Kidney (tissue), 13 donors: ENCODE measurements at regions not wholly inside any gene's neighbourhood (a gene's known extent, or its start where the extent isn't known, plus 50 kb on each side); places are given as distances from the start of the nearest gene placed in this dataset.

ENCODE experiments used
- DNase-seq, 5 donors: peaks; one replicate each; pipeline ENCODE4 v3.0.0-alpha.2; 2013 to 2020
- FAIRE-seq: peaks from 2 replicates; lab custom pipeline; 2012; peaks lifted over from hg19 to GRCh38; lab: Jason Lieb, UNC
- H3K27ac ChIP-seq, 2 donors: one replicate each; pipeline ENCODE4 v1.7.0; 2013; ENCODE audit warnings: low read depth in 2 of 2, low read length in 2 of 2, inconsistent platforms in 1 of 2
- H3K27me3 ChIP-seq: one replicate; pipeline ENCODE4 v1.7.1; 2013; ENCODE audit warnings: low read length, inconsistent platforms; ENCODE audit not compliant: control insufficient read depth, insufficient read depth
- H3K36me3 ChIP-seq, 3 donors: one replicate each; pipeline versions ENCODE4 v1.7.0 to v1.7.1; 2013; ENCODE audit warnings: low read length in 3 of 3, control low read depth in 1 of 3, inconsistent platforms in 1 of 3; ENCODE audit not compliant: insufficient read depth in 3 of 3, control insufficient read depth in 2 of 3
- H3K4me1 ChIP-seq, 3 donors: one replicate each; pipeline versions ENCODE4 v1.7.0 to v1.7.1; 2013; ENCODE audit warnings: low read length in 3 of 3, inconsistent platforms in 1 of 3, low read depth in 1 of 3; ENCODE audit not compliant: control insufficient read depth in 2 of 3, insufficient read depth in 2 of 3
- H3K4me3 ChIP-seq, 3 donors: one replicate each; pipeline versions ENCODE4 v1.7.0 to v1.8.1; 2013; ENCODE audit warnings: low read length in 3 of 3, control low read depth in 1 of 3, inconsistent platforms in 1 of 3
- H3K9ac ChIP-seq, 3 donors: one replicate each; pipeline versions ENCODE4 v1.7.0 to v1.7.1; 2013; ENCODE audit warnings: low read length in 3 of 3, control low read depth in 1 of 3, inconsistent platforms in 1 of 3
- H3K9me3 ChIP-seq, 3 donors: one replicate each; pipeline versions ENCODE4 v1.7.0 to v1.7.1; 2013; ENCODE audit warnings: low read length in 3 of 3, control low read depth in 1 of 3, inconsistent platforms in 1 of 3; ENCODE audit not compliant: control insufficient read depth in 2 of 3, insufficient read depth in 1 of 3
- CTCF ChIP-seq: IDR thresholded peaks from 3 replicates; pipeline ENCODE4 v1.5.1; 2012; ENCODE audit warnings: mild to moderate bottlenecking, moderate library complexity, borderline replicate concordance; ENCODE audit not compliant: insufficient read depth; ENCODE audit errors: extremely low read depth
- intact Hi-C: fragments of 100-400 bp; cut with DNase I; formaldehyde crosslinking; loops from one replicate; pipeline ENCODE4 v1.11.1; 2022
- donor health status: control.
- donor health status: control.
- donor health status: control.
- donor health status: control.
- donor health status: control.
- donor health status: DM: yes; HTN: yes; CAD: no.
- donor health status: Normal renal cell carcinoma (clear cell type).

- Histone ChIP-seq H3K27ac (no peak overlapping the region), H3K36me3 (no peaks in the 10 kb centered on the region), H3K27me3 (no peaks in the 10 kb centered on the region), H3K9ac (no peak overlapping the region), H3K4me3 (no peak overlapping the region), H3K9me3 (peaks cover 0 to 5% (median 0%) of the 10 kb centered on the region in 3 donors), H3K4me1 (no peaks in the 10 kb centered on the region)
- TF ChIP-seq CTCF, result no peak
- intact Hi-C loops, result no loop called here
- no peak for DNase-seq
- FAIRE-seq, result no peak
These were observed 383.8 kb downstream of the SNAPC1 start for GRCh38 chr14:62146030-62146429.

- no peak for FAIRE-seq
These were observed 393.8 kb downstream of the SNAPC1 start for GRCh38 chr14:62156052-62156451.

GRCh38 chr14:62158779-62159178, 396.6 kb downstream of the SNAPC1 start:
- DNase-seq (no peak), FAIRE-seq (no peak)
- intact Hi-C loops, result no loop called here
- no peak overlapping the region for H3K4me3 ChIP-seq
- no peak overlapping the region for H3K27ac ChIP-seq
- H3K9me3 ChIP-seq, result no peaks in the 10 kb centered on the region
- H3K9ac ChIP-seq, result no peak overlapping the region
- H3K36me3 ChIP-seq, result no peaks in the 10 kb centered on the region
- no peak for TF ChIP-seq CTCF
- H3K4me1 ChIP-seq, result no peaks in the 10 kb centered on the region
- no peaks in the 10 kb centered on the region for H3K27me3 ChIP-seq

More at GRCh38 chr14:62156052-62156451, 393.8 kb downstream of the SNAPC1 start:
- Histone ChIP-seq H3K27ac (no peak overlapping the region), H3K4me3 (no peak overlapping the region), H3K9ac (no peak overlapping the region), H3K4me1 (no peaks in the 10 kb centered on the region), H3K27me3 (no peaks in the 10 kb centered on the region), H3K9me3 (no peaks in the 10 kb centered on the region), H3K36me3 (no peaks in the 10 kb centered on the region)
- intact Hi-C loops, result no loop called here
- DNase-seq, result no peak
- TF ChIP-seq CTCF, result no peak

GRCh38 chr14:62159314-62159713, 397.1 kb downstream of the SNAPC1 start:
- no peaks in the 10 kb centered on the region for H3K9me3 ChIP-seq
- no peak for FAIRE-seq

More at GRCh38 chr14:62159314-62159713, 397.1 kb downstream of the SNAPC1 start:
- no peak for TF ChIP-seq CTCF
- no peak for DNase-seq
- Histone ChIP-seq H3K36me3 (no peaks in the 10 kb centered on the region), H3K4me3 (no peak overlapping the region), H3K27ac (no peak overlapping the region), H3K4me1 (no peaks in the 10 kb centered on the region), H3K9ac (no peak overlapping the region), H3K27me3 (no peaks in the 10 kb centered on the region)
- intact Hi-C loops, result no loop called here
